Caco-2 (cell line): ENCODE measurements at regions not wholly inside any gene's neighbourhood (a gene's known extent, or its start where the extent isn't known, plus 50 kb on each side); places are given as distances from the start of the nearest gene placed in this dataset.

ENCODE experiments used
- BruUV-seq: library from RNA; stranded (reverse); fragments of 400-500 nt; replicated peaks from 2 replicates; lab custom pipeline; 2021; lab: Mats Ljungman, UMichigan
- CTCF ChIA-PET: fragments of 300-600 bp; sonication (Branson Sonifier 250); formaldehyde crosslinking; loops from one replicate; lab custom pipeline; 2022; ENCODE audit warnings: antibody characterized with exemption; lab: Charles Lee
- POLR2A ChIA-PET: fragments of 300-600 bp; sonication (Branson Sonifier 250); formaldehyde crosslinking; loops from one replicate; lab custom pipeline; 2022; ENCODE audit warnings: antibody characterized with exemption; lab: Charles Lee
- DNase-seq, 2 experiments: peaks; one replicate each; pipeline versions ENCODE4 v3.0.0 to v3.0.0-alpha.2; 2020 to 2022
- H3K27me3 ChIP-seq: replicated peaks from 2 replicates; pipeline ENCODE4 v1.6.0; 2011; ENCODE audit warnings: low read length; ENCODE audit not compliant: control insufficient read depth, insufficient read depth
- H3K36me3 ChIP-seq: 2 replicates; pipeline ENCODE4 v1.5.1; 2011; ENCODE audit warnings: low read length; ENCODE audit not compliant: control insufficient read depth, insufficient read depth
- H3K4me1 ChIP-seq: fragments of 250-450 bp; sonication (Bioruptor Pico); 2 replicates; pipeline ENCODE4 v1.5.1; 2020; ENCODE audit warnings: mild to moderate bottlenecking
- H3K4me3 ChIP-seq: 2 replicates; pipeline ENCODE4 v1.5.1; 2011; ENCODE audit warnings: low read depth, mild to moderate bottlenecking, control low read depth, low read length
- H3K9me3 ChIP-seq: fragments of 250-450 bp; sonication (Bioruptor Pico); 2 replicates; pipeline ENCODE4 v1.5.1; 2020; ENCODE audit warnings: mild to moderate bottlenecking, moderate library complexity
- H3K27ac Mint-ChIP-seq: one replicate; pipeline ENCODE4 v1.8.0; 2022; ENCODE audit warnings: mixed read lengths; ENCODE audit not compliant: unreplicated experiment
- H3K27me3 Mint-ChIP-seq: one replicate; pipeline ENCODE4 v1.8.0; 2022; ENCODE audit warnings: mixed read lengths; ENCODE audit not compliant: insufficient read depth, unreplicated experiment
- H3K36me3 Mint-ChIP-seq: one replicate; pipeline ENCODE4 v1.8.0; 2022; ENCODE audit warnings: mild to moderate bottlenecking, mixed read lengths; ENCODE audit not compliant: insufficient read depth, unreplicated experiment
- H3K4me1 Mint-ChIP-seq: one replicate; pipeline ENCODE4 v1.8.0; 2022; ENCODE audit warnings: low read depth, mixed read lengths; ENCODE audit not compliant: unreplicated experiment
- H3K4me3 Mint-ChIP-seq: one replicate; pipeline ENCODE4 v1.8.0; 2022; ENCODE audit warnings: mild to moderate bottlenecking, moderate library complexity, mixed read lengths; ENCODE audit not compliant: unreplicated experiment
- H3K9me3 Mint-ChIP-seq: one replicate; pipeline ENCODE4 v1.8.0; 2022; ENCODE audit warnings: mixed read lengths; ENCODE audit not compliant: unreplicated experiment
- CTCF ChIP-seq, 2 experiments: fragments of 200-600 bp in 1 of 2; IDR thresholded peaks; 1 replicate in 1 of 2; 2 replicates in 1 of 2; pipeline versions ENCODE4 v1.5.1 to v1.8.0; 2011 to 2022; ENCODE audit warnings: antibody characterized with exemption in 1 of 2, control low read depth in 1 of 2, inconsistent platforms in 1 of 2, low read depth in 1 of 2, low read length in 1 of 2, mild to moderate bottlenecking in 1 of 2, moderate library complexity in 1 of 2; ENCODE audit not compliant: insufficient read depth in 1 of 2, severe bottlenecking in 1 of 2, unreplicated experiment in 1 of 2
- intact Hi-C: fragments of 100-400 bp; cut with micrococcal nuclease; formaldehyde crosslinking; loops from one replicate; pipeline ENCODE4 v1.10.0; 2022; ENCODE audit not compliant: unreplicated experiment

- POLR2A ChIA-PET, result no interaction called here
- intact Hi-C loops, result no loop called here
These were observed 68.3 kb downstream of the CEBPB start for GRCh38 chr20:50258790-50259483.

GRCh38 chr20:50259705-50260478, 69.3 kb downstream of the CEBPB start:
- BruUV-seq, result no TSS peak
- Mint-ChIP-seq H3K4me3 (no peak overlapping the region), H3K36me3 (no peaks in the 10 kb centered on the region), H3K4me1 (peaks cover 7% of the 10 kb centered on the region), H3K27me3 (no peaks in the 10 kb centered on the region), H3K27ac (no peak overlapping the region), H3K9me3 (no peaks in the 10 kb centered on the region)
- ChIA-PET CTCF (interaction anchor here (0.6 kb wide), 1 partner anchor 457 kb away, joined by 6 read pairs; no protein-coding TSS in a partner anchor), POLR2A (no interaction called here)
- intact Hi-C loops, result no loop called here
- no peak for TF ChIP-seq CTCF (IDR thresholded peaks at IDR 0.05; ENCODE audit: insufficient read depth in 1 of 2, low read depth in 1 of 2, low read length in 1 of 2, severe bottlenecking in 1 of 2, unreplicated experiment in 1 of 2)
- 0 out of 2 replicates have a peak, but pooled peaks cover 6% of the 10 kb centered on the region for H3K4me1 ChIP-seq
- no peaks in the 10 kb centered on the region for H3K9me3 ChIP-seq
- no peak overlapping the region for H3K4me3 ChIP-seq
- no peaks in the 10 kb centered on the region for H3K36me3 ChIP-seq
- H3K27me3 ChIP-seq, result no peaks in the 10 kb centered on the region
- no peak for DNase-seq

More at GRCh38 chr20:50258790-50259483, 68.3 kb downstream of the CEBPB start:
- Mint-ChIP-seq H3K27me3 (no peaks in the 10 kb centered on the region), H3K4me1 (peaks cover 7% of the 10 kb centered on the region), H3K9me3 (no peaks in the 10 kb centered on the region), H3K36me3 (no peaks in the 10 kb centered on the region), H3K27ac (no peak overlapping the region), H3K4me3 (no peak overlapping the region)
- no peak for DNase-seq
- TF ChIP-seq CTCF (IDR thresholded peaks at IDR 0.05; ENCODE audit: insufficient read depth in 1 of 2, low read depth in 1 of 2, low read length in 1 of 2, severe bottlenecking in 1 of 2, unreplicated experiment in 1 of 2), result no peak
- Histone ChIP-seq H3K4me1 (0 out of 2 replicates have a peak, but pooled peaks cover 6% of the 10 kb centered on the region), H3K27me3 (no peaks in the 10 kb centered on the region), H3K9me3 (no peaks in the 10 kb centered on the region), H3K36me3 (no peaks in the 10 kb centered on the region), H3K4me3 (no peak overlapping the region)
- CTCF ChIA-PET, result no interaction called here
- BruUV-seq, result no TSS peak

- peaks cover 3% of the 10 kb centered on the region for H3K36me3 Mint-ChIP-seq
- no peaks in the 10 kb centered on the region for H3K9me3 Mint-ChIP-seq
- no peaks in the 10 kb centered on the region for H3K27me3 Mint-ChIP-seq
- Histone ChIP-seq H3K36me3 (no peaks in the 10 kb centered on the region), H3K27me3 (no peaks in the 10 kb centered on the region), H3K4me1 (0 out of 2 replicates have a peak, but pooled peaks cover 6% of the 10 kb centered on the region), H3K4me3 (no peak overlapping the region), H3K9me3 (no peaks in the 10 kb centered on the region)
- peaks cover 7% of the 10 kb centered on the region for H3K4me1 Mint-ChIP-seq
- H3K27ac Mint-ChIP-seq, result no peak overlapping the region
- intact Hi-C loops, result no loop called here
- ChIA-PET POLR2A (no interaction called here), CTCF (interaction anchor here (0.7 to 0.8 kb wide), 2 partner anchors 14 to 24 kb away, joined by 3 to 5 read pairs; no protein-coding TSS in a partner anchor)
- peak in 1 of 2 experiments; percentile 10 for TF ChIP-seq CTCF (IDR thresholded peaks at IDR 0.05; ENCODE audit: insufficient read depth in 1 of 2, low read depth in 1 of 2, low read length in 1 of 2, severe bottlenecking in 1 of 2, unreplicated experiment in 1 of 2)
- H3K4me3 Mint-ChIP-seq, result no peak overlapping the region
- DNase-seq, result no peak
- no TSS peak for BruUV-seq
These were observed 70.0 kb downstream of the CEBPB start for GRCh38 chr20:50260479-50261221.
